Adrenal gland (tissue), 5 donors: ENCODE measurements at regions not wholly inside any gene's neighbourhood (a gene's known extent, or its start where the extent isn't known, plus 50 kb on each side); places are given as distances from the start of the nearest gene placed in this dataset.

Source experiments
- CTCF ChIP-seq, 6 experiments: fragments of 450-650 bp in 4 of 6; fragments of 200-600 bp in 2 of 6; sonication (generic) in 1 of 6; IDR thresholded peaks; 1 replicate in 5 of 6; 2 replicates in 1 of 6; pipeline versions ENCODE4 v1.5.1 to v1.8.0; 2016 to 2021; ENCODE audit warnings: antibody characterized with exemption in 6 of 6, mild to moderate bottlenecking in 2 of 6, moderate library complexity in 1 of 6
- POLR2A ChIP-seq, 2 donors: fragments of 450-650 bp; IDR thresholded peaks; one replicate each; pipeline ENCODE4 v1.6.1; 2017; ENCODE audit warnings: antibody characterized with exemption in 2 of 2, mild to moderate bottlenecking in 2 of 2, moderate library complexity in 1 of 2
- donor health status: DM: no; HTN: no; CAD: no.

- TF ChIP-seq POLR2A (IDR thresholded peaks at IDR 0.05) (no peak), CTCF (IDR thresholded peaks at IDR 0.05) (no peak)
Measured at GRCh38 chr1:30358500-30358899, 364.9 kb downstream of the MATN1 start.
